Epithelial cell of proximal tubule (primary cell): ENCODE measurements at regions not wholly inside any gene's neighbourhood (a gene's known extent, or its start where the extent isn't known, plus 50 kb on each side); places are given as distances from the start of the nearest gene placed in this dataset.

Source experiments
- DNase-seq: peaks from one replicate; pipeline ENCODE4 v3.0.0-alpha.2; 2011; ENCODE audit warnings: low read depth
- H3K4me3 ChIP-seq: 2 replicates; pipeline ENCODE4 v1.5.1; 2011; ENCODE audit warnings: low read depth, mild to moderate bottlenecking, low read length
- TF ChIP-seq, protein P1 (sequence below): conservative IDR thresholded peaks from 2 replicates; pipeline ENCODE4 v1.5.1; 2012; ENCODE audit warnings: low read depth, mild to moderate bottlenecking, low read length

DNA sequence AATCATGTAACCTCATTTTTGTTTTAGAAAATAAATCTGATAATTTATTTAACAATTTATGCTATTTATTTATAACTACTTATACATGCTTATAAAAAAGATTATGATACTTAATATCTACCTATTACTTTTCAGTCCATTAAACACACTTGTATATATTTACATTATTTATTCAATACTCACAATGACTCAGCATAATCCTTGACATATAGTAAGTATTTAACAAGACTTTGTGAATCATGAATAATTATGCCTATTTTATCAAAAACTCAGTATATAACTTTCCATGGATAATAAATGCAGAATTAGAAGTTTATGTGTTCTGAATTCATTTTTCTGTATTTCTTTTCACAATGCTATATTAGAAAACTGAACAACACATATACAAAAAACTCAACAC lies 266.0 kb upstream of the STAC start:
- no peak overlapping the region for H3K4me3 ChIP-seq
- TF ChIP-seq, protein P1, sequence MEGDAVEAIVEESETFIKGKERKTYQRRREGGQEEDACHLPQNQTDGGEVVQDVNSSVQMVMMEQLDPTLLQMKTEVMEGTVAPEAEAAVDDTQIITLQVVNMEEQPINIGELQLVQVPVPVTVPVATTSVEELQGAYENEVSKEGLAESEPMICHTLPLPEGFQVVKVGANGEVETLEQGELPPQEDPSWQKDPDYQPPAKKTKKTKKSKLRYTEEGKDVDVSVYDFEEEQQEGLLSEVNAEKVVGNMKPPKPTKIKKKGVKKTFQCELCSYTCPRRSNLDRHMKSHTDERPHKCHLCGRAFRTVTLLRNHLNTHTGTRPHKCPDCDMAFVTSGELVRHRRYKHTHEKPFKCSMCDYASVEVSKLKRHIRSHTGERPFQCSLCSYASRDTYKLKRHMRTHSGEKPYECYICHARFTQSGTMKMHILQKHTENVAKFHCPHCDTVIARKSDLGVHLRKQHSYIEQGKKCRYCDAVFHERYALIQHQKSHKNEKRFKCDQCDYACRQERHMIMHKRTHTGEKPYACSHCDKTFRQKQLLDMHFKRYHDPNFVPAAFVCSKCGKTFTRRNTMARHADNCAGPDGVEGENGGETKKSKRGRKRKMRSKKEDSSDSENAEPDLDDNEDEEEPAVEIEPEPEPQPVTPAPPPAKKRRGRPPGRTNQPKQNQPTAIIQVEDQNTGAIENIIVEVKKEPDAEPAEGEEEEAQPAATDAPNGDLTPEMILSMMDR, result no peak
- DNase-seq, result no peak

DNA sequence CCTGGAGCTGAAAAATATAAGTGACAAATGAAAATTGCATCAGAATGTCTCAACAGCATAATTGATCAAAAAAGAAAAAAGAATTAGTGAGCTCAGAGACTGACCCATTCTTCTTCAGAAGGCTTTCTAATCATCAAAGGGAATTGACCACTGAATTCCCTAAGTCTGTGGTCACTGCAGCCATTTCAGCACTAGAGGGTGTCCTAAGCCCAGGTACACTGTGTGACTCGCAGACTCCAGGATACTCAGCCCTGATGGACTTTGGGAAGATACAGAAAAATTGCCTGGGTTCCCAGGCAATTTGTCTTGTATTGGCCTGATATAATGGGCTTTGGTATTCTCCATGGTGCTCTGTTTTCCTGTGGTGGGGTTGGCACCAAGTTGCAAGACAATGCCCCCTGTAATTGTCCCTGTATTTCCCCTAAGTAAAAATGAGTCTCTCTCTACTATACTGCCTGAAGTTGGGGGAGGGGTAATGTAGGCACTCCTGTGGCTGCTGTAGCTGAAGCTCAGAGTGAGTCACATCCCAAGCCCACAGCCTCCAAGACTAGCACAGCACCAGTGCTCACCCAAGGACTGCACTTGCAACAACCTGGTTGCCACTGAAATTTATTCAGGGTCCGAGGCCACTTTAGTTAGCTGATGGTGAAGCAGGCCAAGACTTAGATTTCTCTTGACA lies 256.0 kb upstream of the STAC start:
- no peak overlapping the region for H3K4me3 ChIP-seq
- peak; percentile 15 for DNase-seq
- TF ChIP-seq, protein P1, result peak; percentile 97

DNA sequence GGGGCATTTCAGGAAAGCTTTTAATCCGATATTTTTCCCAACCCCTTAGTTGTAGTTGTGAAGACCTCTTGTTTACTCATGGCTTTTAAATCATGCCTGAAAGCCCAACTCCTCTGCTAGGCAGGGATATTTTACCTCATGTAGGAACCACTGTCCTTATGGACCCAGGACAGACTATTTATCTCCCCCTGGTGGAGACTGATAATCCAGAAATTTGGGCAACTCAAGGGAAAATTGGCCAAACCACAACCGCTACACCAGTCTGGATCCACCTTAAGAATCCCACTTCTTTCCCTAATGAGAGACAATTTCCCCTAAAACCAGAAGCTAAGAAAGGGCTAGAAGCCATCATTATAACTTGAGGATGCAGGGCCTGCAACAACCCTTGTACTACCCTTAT lies 248.1 kb upstream of the STAC start:
- TF ChIP-seq, protein P1, result peak; percentile 46
- H3K4me3 ChIP-seq, result no peak overlapping the region
- DNase-seq, result no peak

DNA sequence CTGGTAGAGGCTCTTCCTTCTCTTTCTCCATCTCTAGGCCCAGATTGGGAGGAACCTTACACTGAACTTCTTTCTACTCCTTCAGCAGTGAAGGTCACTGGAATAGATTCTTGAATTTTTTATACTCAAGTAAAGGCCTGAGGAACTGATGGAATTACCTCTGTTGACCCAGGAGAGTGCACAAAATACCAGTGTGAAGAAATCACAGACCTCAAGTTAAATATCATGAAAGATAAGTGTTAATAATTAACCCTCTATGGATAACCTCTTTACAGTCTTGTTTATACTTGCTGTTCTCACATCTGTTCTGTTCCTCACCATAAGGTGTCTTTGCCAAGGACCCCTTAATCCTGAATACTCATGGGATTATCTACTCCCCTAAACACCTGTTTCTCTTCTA lies 244.4 kb upstream of the STAC start:
- DNase-seq, result no peak
- TF ChIP-seq, protein P1, result no peak
- H3K4me3 ChIP-seq, result no peak overlapping the region

DNA sequence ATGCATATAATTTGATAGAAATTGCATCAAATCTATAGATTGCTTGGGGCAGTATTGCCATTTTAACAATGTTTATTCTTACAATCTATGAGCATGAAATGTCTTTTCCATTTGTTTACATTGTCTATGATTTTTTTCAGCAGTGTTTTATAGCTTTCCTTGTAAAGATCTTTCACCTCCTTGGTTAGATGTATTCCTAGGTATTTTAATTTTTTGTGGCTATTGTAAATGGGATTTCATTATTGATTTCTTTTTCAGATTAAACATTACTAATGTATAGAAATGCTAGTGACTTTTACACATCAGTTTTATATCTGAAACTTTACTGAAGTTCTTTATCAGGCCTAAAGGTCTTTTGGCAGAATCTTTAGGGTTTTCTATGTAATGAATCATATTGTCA lies 237.6 kb upstream of the STAC start:
- no peak for DNase-seq
- TF ChIP-seq, protein P1, result no peak
- H3K4me3 ChIP-seq, result no peak overlapping the region

DNA sequence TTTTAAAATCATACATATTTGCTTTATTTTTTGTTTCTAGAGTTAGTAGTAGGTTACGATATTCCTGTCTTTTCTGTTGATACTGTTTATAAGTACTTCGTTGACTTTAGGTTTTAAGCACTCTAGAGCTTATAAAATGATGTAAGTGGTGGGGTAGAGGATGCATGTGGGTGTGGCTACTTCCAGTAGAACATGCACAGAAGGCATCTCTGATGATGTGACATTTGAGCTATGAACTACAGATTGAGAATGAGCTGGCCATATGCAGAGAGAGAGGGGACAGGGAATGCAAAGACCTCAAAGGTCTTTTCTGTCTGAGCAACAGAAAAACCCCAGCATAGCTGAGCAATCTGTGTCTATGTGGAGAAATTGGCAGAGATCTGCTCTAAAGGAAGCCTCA lies 233.9 kb upstream of the STAC start:
- TF ChIP-seq, protein P1, result no peak
- H3K4me3 ChIP-seq, result no peak overlapping the region
- DNase-seq, result no peak

DNA sequence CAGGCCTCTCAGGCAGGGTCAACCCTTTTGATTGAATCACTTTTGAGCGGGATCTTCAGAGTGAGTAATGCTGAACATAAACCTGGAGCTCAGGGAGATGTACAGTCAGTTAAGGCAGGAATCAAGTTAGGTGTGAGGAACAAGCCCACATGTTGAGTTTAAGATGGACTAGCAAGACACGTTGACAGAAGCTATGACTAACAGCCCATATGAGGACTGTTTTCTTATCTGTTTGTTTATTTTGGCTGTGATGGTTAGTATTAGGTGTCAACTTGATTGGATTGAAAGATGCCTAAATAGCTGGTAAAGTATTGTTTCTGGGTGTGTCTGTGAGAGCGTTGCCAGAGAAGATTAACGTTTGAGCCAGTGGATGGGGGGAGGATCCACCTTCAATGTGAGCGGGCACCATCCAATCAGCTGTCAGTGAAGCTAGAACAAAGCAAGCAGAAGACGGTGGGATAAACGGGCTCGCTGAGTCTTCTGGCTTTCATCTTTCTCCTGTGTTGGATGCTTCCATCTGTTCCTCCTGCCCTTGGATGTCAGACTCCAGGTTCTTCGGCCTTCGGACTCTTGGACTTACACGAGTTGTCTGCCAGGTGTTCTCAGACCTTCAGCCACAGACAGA lies 232.3 kb upstream of the STAC start:
- H3K4me3 ChIP-seq, result no peak overlapping the region
- no peak for DNase-seq
- TF ChIP-seq, protein P1, result no peak
